RWPE2 (cell line): ENCODE measurements at regions not wholly inside any gene's neighbourhood (a gene's known extent, or its start where the extent isn't known, plus 50 kb on each side); places are given as distances from the start of the nearest gene placed in this dataset.

Experiments used
- ATAC-seq: fragments of 200-7000 bp; cut with Tn5 transposase; 3 replicates; pipeline ENCODE4 v1.9.1; 2021; ENCODE audit warnings: low read depth
- DNase-seq: peaks from one replicate; pipeline ENCODE4 v3.0.0-alpha.2; 2020; ENCODE audit warnings: low spot score
- H3K27ac ChIP-seq: fragments of 450-650 bp; 2 replicates; pipeline ENCODE4 v1.5.1; 2017; ENCODE audit warnings: mild to moderate bottlenecking; ENCODE audit not compliant: poor library complexity, severe bottlenecking
- H3K27me3 ChIP-seq: fragments of 250-450 bp; sonication (Bioruptor Pico); 2 replicates; pipeline ENCODE4 v1.5.1; 2021; ENCODE audit warnings: mild to moderate bottlenecking, moderate library complexity; ENCODE audit not compliant: insufficient read depth, poor library complexity, severe bottlenecking
- H3K36me3 ChIP-seq: fragments of 250-450 bp; sonication (Bioruptor Pico); 2 replicates; pipeline ENCODE4 v1.5.1; 2020; ENCODE audit warnings: low read depth, mild to moderate bottlenecking, moderate library complexity
- H3K4me1 ChIP-seq: fragments of 250-450 bp; sonication (Bioruptor Pico); 2 replicates; pipeline ENCODE4 v1.5.1; 2021; ENCODE audit warnings: mild to moderate bottlenecking, moderate library complexity; ENCODE audit not compliant: insufficient read depth, poor library complexity, severe bottlenecking
- H3K4me3 ChIP-seq: fragments of 250-450 bp; sonication (Bioruptor Pico); 2 replicates; pipeline ENCODE4 v1.5.1; 2021; ENCODE audit warnings: mild to moderate bottlenecking, moderate library complexity; ENCODE audit not compliant: severe bottlenecking
- H3K9me3 ChIP-seq: fragments of 250-450 bp; sonication (Bioruptor Pico); 2 replicates; pipeline ENCODE4 v1.5.1; 2021; ENCODE audit warnings: mild to moderate bottlenecking, moderate library complexity; ENCODE audit not compliant: severe bottlenecking
- CTCF ChIP-seq: fragments of 450-650 bp; IDR thresholded peaks from one replicate; pipeline ENCODE4 v1.5.1; 2017; ENCODE audit warnings: mild to moderate bottlenecking, moderate library complexity; ENCODE audit not compliant: poor library complexity, severe bottlenecking

DNA sequence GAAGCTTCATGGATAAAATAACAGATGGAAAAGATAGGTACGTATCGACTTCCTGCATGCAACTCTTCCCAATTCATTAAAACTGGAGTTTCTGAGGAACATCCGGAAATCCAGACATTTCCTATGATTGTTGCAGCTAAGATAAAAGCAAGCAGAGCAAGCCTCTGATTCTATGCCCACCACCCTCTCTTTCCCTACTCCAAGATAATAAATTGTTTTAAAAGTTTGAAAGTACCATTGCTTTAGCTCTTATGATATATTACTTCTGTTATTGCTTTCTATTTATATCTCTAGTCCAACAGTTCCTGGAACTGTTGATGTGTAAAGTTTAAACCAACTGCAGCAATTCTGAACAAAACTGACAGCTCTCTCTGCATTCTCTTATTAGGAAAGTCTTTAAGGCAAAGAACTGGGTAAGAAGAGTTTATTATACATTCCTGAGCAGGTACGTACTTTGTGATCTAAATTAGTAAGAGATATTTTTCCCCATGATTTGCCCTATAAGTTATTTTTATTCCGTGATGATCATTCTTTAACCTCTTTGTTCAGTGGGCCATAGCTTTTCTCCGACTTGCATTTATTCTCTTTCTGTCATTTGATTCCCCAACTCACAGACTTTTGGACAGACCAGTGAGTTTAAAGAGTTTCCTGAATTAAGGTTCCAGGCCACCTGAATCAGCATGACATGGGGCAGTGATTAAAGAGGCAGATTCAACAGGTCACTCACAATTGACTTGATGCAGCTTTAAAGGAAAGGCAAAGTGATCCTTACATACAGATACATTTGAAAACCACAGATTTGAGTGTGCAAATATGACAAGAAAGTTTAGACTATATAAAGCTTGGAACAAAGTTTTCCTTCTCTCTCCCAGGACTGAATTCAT lies 94.2 kb upstream of the THRB start:
- no peak for ATAC-seq
- H3K27ac ChIP-seq, result no peak overlapping the region
- peaks cover 26% of the 10 kb centered on the region for H3K4me1 ChIP-seq
- TF ChIP-seq CTCF, result no peak
- H3K27me3 ChIP-seq, result no peaks in the 10 kb centered on the region
- H3K9me3 ChIP-seq, result no peaks in the 10 kb centered on the region
- no peak overlapping the region for H3K4me3 ChIP-seq
- DNase-seq, result no peak
- H3K36me3 ChIP-seq, result no peaks in the 10 kb centered on the region

DNA sequence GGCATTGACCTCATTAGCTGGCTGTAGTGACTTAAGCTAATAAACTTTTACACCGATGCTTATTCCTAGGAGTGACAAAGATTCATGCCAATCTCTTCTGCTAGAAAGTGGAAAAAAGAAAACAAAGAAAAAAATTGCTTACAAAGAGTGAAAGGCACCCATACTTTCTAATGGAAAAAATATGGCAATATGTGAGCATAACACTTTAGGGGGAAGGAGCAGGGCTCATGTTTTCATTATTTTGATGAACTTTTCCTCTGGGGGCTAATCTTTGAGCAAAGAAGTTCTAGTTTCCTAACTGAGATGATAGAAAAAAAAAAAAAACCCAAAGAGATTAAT lies 94.8 kb upstream of the THRB start:
- no peaks in the 10 kb centered on the region for H3K36me3 ChIP-seq
- no peak overlapping the region for H3K4me3 ChIP-seq
- H3K27ac ChIP-seq, result no peak overlapping the region
- peaks cover 26% of the 10 kb centered on the region for H3K4me1 ChIP-seq
- DNase-seq (no peak), ATAC-seq (no peak)
- no peaks in the 10 kb centered on the region for H3K27me3 ChIP-seq
- TF ChIP-seq CTCF, result no peak
- H3K9me3 ChIP-seq, result no peaks in the 10 kb centered on the region

GRCh38 chr3:24589931-24590880 lies 95.6 kb upstream of the THRB start:
- H3K36me3 ChIP-seq, result no peaks in the 10 kb centered on the region
- H3K4me1 ChIP-seq, result peaks cover 29% of the 10 kb centered on the region
- H3K4me3 ChIP-seq, result no peak overlapping the region
- ATAC-seq (no peak), DNase-seq (no peak)
- no peaks in the 10 kb centered on the region for H3K9me3 ChIP-seq
- H3K27me3 ChIP-seq, result no peaks in the 10 kb centered on the region
- TF ChIP-seq CTCF, result no peak
- peak overlapping the region; percentile 85 for H3K27ac ChIP-seq

DNA sequence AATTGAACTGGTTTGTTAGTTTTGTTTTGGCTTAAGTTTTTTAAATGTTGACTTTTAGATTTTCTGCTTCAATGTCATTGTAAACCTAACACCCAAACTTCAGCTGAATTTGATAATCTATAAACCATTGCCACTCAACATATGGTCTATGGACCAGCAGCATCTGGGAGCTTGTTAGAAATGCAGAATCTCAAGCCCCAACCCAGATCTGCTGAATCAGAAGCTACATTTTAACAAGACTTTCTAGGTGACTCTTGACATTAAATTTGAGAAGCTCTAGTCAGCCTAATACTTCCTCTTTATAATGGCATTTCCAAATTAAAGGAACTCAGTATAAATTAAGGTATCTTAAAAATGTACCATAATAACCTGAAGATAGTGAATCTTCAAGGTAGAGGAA lies 96.5 kb upstream of the THRB start:
- H3K27ac ChIP-seq, result peak overlapping the region; percentile 85
- TF ChIP-seq CTCF, result no peak
- H3K4me3 ChIP-seq, result no peak overlapping the region
- no peaks in the 10 kb centered on the region for H3K27me3 ChIP-seq
- peaks cover 39% of the 10 kb centered on the region for H3K4me1 ChIP-seq
- H3K9me3 ChIP-seq, result no peaks in the 10 kb centered on the region
- DNase-seq (no peak), ATAC-seq (no peak)
- no peaks in the 10 kb centered on the region for H3K36me3 ChIP-seq
